Inflammatory macrophage treated with lipopolysaccharide for 1 hour (primary cell): ENCODE measurements at regions not wholly inside any gene's neighbourhood (a gene's known extent, or its start where the extent isn't known, plus 50 kb on each side); places are given as distances from the start of the nearest gene placed in this dataset.

Experiments
- DNase-seq, 2 donors: peaks; one replicate each; pipeline ENCODE4 v3.0.0-alpha.2; 2020 to 2022

DNA sequence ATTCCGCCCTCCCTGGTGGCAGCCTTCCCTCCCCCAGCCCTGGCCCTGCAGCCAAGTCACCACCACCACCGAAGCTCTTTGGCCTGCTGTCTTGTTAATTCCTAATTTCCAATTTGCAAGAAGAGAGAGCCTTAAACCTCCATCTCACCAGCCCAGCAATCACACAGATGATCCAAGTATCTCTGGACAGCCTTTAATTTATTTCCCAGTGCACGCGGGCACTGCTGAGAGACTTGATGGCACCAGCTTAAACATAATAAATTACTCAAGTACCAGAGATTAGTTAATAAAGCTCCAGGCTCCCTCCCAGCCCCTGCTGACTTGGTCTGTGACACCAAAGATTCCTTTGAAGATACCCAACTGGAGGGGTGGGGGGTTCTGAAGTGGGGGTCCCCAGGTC lies 494.7 kb downstream of the BUD13 start:
- no peak for DNase-seq

DNA sequence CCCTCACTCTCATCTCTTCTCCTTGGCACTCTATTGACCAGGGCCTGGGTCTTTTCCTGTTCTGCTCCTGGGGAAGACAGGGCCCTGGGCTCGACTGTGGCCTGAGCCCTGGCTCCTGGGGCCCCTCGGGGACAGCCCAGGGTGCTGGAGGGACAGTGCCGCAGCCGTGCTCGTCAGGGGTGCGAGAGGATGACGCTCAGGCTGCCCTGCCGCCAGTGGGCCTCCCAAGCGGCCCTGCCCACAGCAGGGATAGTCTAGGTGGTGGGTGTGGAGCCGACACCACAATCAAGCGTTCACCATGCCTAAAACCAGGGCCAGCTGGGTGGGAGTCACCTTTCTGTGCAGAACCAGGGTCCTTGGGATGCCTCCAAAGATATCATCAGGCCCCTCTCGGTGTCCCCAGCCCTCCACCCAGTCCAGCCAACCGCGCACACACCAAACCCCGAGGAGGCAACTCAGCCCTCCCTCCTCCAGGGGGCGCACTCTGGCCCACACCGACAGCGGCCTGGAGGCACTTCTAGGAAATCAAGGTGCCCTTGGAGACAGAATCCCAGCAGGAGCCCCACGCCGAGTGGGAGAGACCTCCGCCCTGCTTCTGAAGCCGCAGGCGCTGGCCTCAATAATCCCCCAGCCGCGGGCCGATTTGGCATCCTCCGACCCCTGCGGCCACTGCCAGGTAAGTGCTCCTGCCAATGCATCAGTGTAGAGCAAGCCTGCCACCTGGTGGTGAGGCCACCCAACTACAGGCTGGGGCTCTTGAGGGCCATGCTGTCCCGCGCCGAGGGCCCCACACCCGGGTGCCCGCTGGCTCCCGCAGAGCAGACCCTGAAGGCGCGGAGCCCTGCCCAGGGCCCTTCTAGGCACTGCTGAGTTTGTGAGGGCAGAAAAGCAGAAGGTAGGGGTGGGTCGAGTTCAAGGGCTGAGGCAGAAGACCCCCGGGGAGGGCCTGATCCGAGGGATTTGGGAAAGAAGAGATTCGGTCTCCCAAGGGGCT lies 496.4 kb downstream of the BUD13 start:
- DNase-seq: peak; percentile 55 to 91

DNA sequence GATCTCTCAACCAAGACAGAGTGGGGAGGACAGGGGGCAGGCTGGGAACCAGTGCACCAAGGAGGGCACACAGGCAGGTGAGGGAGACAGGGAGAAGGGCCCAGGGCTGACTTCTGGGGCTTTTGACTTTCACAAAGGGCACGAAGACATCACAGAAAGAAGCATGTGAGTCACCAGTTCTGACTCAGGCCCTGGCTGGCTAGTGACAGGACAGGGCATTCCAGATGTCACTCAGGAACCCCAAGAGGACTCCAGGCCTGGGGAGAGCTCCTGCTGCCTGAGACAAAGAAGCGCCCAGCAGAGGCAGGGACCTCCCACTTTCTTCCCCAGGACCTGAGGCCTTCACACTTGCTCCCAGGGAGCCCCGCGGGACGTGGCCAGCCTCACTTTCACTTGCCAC lies 497.2 kb downstream of the BUD13 start:
- peak in 1 of 2 donors; percentile 41 for DNase-seq

DNA sequence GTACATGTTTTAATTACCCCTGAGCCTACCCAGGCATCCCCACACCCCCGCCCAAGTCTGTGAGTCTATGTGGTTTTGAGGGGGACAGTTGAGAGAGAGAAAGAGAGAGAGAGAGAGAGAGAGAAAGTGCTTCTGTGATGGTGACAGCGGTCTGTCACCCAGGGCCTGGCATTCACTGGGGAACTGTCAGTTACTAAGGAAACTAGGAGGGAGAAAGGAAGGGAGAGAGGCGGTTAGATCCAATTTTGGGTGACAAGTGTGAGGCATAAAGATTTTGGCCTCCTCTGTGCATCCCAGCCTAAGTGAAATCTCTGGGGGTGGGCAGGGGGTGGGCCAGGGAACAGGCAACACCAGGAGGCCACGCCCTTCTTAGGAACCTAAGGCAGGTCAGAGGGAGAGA lies 498.3 kb downstream of the BUD13 start:
- DNase-seq: no peak

DNA sequence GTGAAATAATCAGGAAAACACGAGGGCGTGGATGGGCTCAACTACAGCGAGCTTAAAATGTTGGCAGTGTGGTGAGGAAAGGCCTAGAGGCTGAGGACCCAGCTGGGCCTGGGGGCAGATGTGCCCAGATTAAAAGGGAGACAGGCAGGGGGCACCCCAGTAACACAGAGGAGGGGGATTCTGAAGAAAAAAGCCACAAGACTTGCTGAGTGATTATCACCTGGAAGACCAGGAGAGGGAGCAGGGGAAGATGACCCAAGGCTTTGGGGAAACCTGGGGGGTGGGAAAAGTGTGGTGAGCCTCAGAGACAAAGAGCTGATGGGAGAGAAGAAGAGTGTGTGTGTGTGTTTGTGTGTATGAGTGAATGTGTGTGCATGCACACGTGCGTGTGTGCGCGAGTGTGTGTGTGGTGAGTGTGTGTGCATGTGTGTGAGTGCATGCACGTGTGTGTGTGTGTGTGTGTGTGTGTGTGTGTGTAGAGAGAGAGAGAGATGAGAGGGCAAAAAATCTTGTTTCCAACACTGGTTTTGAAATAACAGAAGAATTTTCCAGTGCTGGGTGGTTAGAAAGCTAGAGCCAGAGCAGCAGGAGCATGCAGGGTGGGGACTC lies 500.5 kb downstream of the BUD13 start:
- no peak for DNase-seq

DNA sequence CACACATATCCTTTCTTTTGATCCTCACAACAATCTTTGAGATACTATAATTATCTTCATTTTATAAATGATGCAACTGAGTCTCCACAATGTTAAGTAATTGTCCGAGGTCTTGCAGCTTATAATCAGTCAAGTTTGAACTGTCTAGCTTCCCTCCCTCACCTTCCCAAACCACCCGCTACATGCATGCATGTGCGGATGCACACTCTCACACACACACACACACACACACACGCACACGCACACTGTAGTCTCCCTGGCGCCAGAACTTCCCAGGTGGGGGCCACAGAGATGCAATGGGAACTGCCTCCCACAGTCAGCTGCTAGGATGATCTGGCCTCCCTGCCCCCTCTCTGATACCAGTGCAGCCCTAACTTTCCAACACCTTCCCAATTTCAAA lies 501.3 kb downstream of the BUD13 start:
- DNase-seq: no peak

DNA sequence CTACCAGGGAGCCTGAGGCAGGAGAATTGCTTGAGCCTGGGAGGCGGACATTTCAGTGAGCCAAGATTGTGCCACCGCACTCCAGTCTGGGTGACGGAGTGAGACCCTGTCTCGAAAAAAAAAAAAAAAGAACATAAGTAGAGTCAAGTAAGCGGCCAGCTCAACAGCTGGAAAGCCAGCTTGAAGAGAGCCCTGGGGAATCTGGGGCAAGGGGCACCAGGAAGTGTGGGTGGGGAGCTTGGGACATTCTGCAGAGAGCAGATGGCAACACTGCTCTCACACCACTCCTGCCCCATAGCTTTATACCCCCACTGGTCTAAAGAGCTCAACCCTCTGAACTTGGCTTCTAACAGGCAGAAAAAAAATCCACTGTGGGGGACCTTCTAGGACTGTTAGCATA lies 505.6 kb downstream of the BUD13 start:
- no peak for DNase-seq

DNA sequence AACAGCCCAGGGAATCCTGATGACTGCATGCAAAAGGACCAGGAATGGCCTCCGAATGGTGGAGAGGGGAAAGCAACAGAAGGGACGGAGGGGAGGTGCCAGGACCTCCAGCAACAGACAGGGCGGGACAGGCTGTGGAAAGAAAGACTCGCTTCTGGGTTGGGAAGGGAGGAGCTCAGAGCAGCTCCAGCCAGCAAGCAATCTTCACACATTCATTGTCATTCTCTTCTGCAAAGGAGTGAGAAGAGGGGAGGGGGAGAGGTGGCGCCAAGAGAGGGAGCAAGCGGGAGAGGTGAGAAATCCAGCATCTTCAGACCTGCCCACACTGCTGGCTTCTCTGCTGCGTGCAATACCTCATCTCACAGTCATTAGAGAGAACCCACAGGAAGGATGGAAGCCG lies 509.0 kb downstream of the BUD13 start:
- DNase-seq: no peak

DNA sequence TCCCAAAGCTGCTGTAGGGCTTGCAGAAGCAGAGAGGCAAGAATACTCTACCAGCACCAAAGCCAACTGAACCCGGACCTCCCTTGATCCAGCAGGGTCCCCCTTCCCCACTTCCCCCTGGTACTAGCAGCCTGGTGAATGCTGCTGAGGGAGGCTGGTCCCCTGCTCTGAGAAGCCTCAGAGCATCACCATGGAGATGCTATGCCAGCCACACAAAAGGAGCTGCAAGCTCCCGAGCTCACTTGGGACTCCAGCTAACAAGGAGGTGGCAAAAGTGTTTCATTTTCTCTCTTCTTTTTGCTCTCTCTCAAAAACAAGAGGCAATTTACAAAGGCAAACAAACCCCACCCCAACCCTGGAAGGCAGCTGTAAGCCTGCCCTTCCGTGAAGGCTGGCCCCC lies 509.8 kb downstream of the BUD13 start:
- no peak for DNase-seq

DNA sequence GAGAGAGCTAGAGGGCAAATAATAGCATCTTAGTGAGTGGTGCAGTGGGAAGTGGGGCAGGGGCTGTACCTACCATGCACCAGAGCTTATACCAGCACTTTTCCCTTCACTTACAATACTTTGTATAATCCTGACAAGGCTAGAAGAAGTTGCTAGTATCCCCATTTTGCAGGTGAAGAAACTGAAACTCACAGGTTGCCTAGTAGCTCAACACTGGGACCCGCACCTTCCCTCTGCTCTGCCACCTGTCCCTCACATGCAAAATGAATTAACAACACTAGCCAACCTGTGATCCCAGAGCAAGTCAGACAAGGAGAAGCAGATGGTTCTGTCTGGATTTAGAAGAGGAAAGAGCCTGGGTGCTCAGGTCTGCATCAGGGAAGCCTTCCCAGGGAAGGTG lies 510.4 kb downstream of the BUD13 start:
- DNase-seq: no peak

DNA sequence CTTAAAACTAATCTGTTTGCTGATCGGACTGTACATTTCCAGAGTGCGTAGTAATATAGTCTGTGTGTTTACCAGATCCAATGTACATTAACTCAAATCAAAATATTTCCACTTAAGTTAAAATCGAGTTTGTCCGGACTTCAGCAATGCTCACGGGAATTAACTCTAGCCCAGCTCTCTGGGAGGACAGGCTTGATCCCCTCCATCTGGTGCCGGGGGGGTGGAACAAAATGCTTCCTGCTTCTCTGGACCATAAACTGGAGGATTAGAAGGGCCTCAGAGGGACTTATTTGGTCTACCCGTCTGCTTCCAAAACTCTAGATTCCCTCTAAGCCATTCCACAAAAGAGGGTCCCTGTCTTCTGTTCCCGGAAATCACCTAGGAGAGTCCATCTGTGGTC lies 511.2 kb downstream of the BUD13 start:
- no peak for DNase-seq

DNA sequence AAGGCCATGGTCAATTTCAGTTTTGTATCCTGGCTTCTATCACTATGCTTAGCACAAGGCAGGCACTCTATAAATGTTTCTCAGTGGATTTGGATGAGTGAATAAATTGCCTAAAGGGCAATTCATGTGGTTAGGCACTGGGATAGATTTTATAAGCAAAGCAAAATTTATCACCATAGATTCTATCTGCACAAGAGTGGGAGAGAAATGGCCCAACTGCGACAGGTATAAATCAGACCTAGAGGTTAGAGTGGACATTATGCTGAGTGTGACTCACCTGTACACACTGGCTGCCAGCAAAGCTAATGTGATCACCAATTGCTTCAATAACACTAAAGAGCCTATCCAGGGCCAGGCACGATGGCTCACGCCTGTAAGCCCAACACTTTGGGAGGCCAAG lies 514.0 kb downstream of the BUD13 start:
- DNase-seq: no peak

DNA sequence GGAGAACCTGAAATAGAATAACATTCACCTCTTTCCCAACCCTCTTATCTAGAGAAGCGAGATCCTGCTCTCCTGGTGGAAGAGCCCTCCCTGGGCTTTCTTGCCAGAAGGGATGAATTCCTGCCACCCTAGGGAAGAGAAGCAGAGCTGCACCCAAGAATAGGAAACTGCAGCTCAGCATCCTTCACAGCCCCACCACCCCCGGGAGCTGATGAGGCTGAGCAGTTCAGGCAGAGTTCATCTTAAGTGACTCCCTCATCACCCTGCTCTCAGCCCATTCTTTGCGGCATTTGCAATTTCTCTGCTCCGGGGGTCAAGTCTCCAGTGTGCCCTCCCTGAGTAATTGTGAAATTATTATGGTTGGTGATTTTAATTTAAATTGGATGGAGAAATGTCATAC lies 514.9 kb downstream of the BUD13 start:
- DNase-seq: no peak

DNA sequence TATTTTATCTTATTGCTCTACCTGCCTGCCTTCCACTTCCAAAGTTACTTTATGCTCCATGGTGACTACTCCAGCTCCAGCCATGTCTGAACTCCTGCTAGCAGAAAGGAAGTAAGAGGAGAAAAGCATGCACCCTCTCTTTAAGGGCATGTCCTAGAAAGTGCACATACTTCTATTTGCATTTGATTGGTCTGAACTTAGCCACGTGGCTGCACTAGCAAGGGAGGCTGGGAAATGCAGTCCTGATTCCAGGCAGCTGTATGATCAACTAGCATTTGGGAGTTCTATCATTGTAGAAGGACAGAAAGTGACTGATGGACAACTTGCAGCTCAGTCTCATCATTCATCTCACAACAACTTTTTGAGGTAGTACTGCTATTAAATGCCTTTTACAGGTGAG lies 515.7 kb downstream of the BUD13 start:
- no peak for DNase-seq

DNA sequence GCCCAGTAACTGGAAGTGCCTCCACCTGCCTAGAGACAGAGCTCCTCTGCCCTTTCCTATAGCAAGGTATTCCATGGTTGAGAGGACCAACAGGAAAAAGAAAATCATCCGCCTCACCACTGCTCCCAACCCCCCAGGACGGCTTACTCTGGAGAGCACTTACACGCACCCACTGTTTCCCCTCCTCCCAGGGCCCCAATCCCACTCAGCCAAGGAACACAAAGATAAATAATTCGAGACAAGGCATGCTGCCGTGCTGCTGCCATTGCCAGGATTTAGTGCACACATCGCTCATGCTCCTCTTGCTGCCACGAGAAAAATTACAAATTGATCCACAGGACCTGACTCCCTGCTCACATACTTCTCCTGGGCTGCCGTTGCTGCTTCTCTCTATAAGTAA lies 516.6 kb downstream of the BUD13 start:
- no peak for DNase-seq

DNA sequence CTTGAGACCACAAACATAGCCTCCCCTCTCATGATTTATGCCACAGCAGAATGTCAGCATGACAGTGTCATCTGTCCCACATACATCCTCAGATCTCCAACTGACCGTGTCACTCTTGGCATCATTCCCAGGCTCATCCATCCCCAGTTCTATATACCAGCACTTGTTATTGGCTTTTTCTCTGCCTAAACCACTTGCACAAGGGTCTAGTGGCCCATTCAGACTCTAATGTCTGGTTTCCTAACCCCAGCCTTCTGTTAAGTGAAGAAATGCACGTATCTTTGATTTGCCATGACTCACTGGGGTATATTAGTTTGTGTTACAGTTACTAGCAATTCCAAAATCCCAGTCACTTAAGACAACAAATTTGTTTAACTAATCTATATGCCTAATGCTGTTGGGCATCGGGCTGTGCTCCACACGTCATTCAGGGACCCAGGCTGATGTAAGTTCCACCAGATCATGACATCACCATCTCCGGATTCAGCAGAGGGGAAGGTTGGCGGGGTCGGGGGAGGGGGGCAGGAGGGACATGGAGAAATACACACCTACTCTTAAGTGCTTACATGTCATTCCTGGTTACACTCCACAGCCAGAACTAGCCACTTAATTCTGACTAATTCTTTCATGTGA lies 517.4 kb downstream of the BUD13 start:
- no peak for DNase-seq

DNA sequence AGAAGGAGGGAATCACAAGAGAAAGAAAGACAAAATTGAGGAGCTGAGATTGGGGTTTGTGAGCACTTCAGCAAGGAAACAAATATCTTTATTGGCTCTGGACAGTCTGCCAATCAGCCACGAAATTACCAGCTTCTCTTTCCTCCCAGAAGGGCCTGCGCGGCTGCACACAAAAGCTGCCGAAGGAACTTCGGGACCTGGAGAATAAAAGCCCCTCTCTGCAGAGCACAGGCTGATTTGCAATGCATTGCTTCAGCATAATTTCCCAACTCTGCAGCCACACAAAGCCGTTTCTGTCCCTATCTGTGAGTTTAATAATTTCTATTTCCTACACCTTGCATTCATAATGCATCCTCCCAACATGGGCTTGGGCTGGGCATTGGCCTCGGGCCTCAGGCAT lies 522.6 kb downstream of the BUD13 start:
- no peak for DNase-seq

DNA sequence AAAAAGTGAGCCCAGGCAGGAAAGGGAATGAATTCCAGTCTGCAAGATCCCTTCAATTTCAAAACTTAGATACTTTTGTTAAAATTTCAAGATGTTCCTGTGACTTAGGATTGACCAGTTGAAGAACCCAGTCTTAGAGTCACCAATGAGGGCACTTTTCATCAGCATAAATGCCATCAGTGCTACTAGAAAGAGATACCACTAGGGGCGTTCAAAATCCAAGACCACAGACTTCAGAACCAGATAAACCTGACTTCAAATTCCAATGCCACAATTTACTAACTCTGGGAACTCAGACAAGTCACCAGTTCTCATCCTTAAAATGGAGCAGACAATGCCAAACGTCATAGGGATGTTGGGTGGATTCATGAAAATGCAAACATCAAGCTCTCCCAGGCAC lies 523.2 kb downstream of the BUD13 start:
- no peak for DNase-seq

DNA sequence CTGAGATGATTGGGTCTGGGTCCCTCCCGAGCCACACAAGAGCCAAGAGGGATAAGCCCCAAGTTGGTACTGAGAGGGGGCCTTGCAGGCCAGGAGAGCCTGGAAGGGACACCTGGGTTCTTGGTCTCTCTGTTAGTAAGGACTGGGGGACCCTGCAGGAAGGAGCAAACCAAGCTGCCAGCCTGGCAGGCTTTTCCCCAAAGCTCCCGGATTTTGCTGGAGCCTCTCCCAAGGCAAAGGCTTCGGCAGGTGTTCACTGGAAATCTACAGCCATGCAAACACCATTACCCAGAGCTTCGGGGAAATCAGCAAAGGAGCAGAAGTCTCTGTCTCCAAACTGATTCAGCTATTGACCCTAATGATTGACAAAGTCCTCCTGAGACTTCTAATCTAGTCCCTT lies 527.9 kb downstream of the BUD13 start:
- DNase-seq: no peak

DNA sequence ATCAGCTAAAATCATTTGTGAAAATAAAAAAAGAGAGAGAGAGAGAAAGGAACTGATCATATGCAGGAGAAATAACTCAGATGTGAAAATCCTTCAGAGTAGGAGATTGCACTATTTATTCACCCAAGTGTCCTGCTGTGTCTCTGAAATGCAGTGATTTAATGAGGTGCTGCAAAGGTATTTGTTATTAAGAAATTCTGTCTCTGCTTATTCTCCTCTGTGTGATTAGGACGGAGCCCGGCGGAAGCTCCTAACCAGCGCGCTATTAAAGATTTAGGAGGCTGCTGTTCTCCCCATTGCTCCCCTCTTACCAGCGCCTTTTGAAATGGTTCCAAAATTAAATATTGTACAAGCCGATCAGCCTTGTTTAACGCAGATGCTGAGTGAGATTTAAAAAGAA lies 528.3 kb downstream of the BUD13 start:
- DNase-seq: no peak

DNA sequence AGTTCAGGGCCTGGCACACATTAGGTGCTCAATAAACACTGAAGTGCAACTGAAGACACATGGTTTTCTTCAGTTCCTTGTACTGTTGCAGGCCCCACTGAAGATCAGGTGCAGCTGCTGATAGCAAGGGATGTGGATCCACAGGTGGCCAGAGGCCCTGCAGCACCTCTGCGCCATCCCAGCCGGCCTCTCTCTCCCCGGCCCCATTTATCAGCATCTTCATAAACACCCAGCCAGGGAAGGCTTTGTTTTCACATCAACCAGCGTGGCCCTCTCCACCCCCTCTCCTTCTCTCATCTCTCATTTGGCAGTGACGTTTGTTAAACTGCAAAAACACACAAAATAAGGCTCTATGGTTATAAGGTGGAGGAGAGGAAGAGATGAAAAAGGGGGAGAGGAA lies 528.8 kb downstream of the BUD13 start:
- DNase-seq: no peak

DNA sequence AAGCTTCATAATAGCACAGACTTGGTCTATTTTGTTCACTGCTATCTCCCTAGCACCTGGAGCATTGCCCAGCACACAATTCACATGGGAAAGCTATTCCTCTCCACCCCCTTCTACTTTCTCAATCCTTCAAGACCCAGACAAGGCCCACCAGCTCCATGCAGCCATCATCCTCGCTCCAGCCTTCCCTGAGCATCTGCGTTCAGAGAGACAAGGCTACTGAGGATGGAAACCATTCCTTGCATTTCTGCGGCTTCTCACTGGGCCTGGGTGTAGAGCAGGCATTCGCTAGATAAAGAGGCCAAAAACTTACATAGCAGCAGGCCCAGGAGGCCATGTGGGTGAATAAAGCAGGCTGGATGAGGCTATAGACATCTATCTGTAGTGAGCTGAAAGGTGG lies 530.8 kb downstream of the BUD13 start:
- no peak for DNase-seq

DNA sequence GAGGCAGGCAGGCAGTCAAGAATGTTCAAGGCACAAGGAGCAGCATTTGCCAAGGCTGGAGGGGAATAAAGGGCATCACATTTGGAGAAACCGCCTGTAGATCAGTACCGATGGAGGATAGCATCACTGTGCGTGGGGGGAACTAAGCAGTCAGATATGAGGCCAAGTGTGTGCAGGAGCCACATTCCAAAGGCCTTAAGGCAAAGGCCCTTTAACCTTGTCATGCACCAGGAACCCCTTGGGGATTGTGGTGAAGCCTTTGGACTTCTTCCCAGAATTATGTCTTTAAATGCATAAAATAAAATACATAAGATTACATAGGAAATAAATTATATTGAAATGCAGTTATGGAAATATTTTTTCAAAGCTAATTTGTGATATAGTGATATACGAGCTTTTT lies 532.1 kb downstream of the BUD13 start:
- no peak for DNase-seq

DNA sequence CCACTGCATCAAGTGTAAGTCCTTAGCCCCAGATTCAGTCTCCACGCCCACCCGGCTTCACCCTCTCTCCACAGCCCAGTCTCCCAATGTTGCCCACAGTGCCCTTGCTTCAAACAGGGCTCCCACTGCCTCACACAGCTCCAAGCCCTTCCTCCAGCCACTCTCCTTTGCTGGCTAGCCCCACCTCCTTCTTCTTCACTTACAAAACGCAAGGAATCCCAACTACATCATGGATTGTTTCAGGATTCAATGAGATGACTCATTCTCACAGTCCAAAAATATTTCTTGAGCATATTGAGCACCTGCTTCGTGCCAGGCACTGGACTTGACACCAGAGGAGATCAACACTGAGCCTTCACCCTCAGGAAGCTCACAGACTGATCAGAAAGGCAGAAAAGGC lies 533.5 kb downstream of the BUD13 start:
- no peak for DNase-seq
